Esophagus squamous epithelium (tissue), 5 donors: ENCODE measurements at regions not wholly inside any gene's neighbourhood (a gene's known extent, or its start where the extent isn't known, plus 50 kb on each side); places are given as distances from the start of the nearest gene placed in this dataset.

Experiments used
- DNase-seq: peaks from one replicate; lab custom pipeline; 2025; lab: John Stamatoyannopoulos, UW
- H3K27ac ChIP-seq, 4 donors: fragments of 200-600 bp; sonication (generic); one replicate each; pipeline ENCODE4 v1.5.1; 2016 to 2019; ENCODE audit warnings: mild to moderate bottlenecking in 1 of 4
- H3K27me3 ChIP-seq, 4 donors: fragments of 200-600 bp; sonication (generic); 1 replicate in 3 of 4; 2 replicates in 1 of 4; pipeline versions ENCODE4 v1.5.1 to v1.6.0; 2017 to 2021; ENCODE audit warnings: antibody characterized with exemption in 1 of 4
- H3K36me3 ChIP-seq, 3 donors: fragments of 200-600 bp; sonication (generic); one replicate each; pipeline ENCODE4 v1.5.1; 2016 to 2019
- H3K4me1 ChIP-seq, 3 donors: fragments of 200-600 bp; sonication (generic); one replicate each; pipeline ENCODE4 v1.5.1; 2017 to 2019
- H3K4me3 ChIP-seq, 4 donors: fragments of 200-600 bp; sonication (generic); 1 replicate in 3 of 4; 2 replicates in 1 of 4; pipeline ENCODE4 v1.5.1; 2016 to 2019; ENCODE audit warnings: mild to moderate bottlenecking in 2 of 4, moderate library complexity in 1 of 4
- H3K9me3 ChIP-seq, 3 donors: fragments of 200-600 bp; sonication (generic); one replicate each; pipeline ENCODE4 v1.5.1; 2016 to 2019
- CTCF ChIP-seq, 6 experiments: fragments of 450-650 bp in 4 of 6; fragments of 200-600 bp in 2 of 6; sonication (generic) in 2 of 6; IDR thresholded peaks; one replicate each; pipeline ENCODE4 v1.5.1; 2016 to 2019; ENCODE audit warnings: antibody characterized with exemption in 6 of 6, mild to moderate bottlenecking in 4 of 6, moderate library complexity in 4 of 6
- POLR2A ChIP-seq, 4 donors: fragments of 450-650 bp; IDR thresholded peaks; one replicate each; pipeline ENCODE4 v1.6.1; 2017; ENCODE audit warnings: antibody characterized with exemption in 4 of 4, mild to moderate bottlenecking in 4 of 4, moderate library complexity in 3 of 4
- WGBS, 2 donors: methylation state at CpG; one replicate each; pipeline ENCODE4 v1.1.5; 2018; 5-methylcytosine and 5-hydroxymethylcytosine counted together
- intact Hi-C: fragments of 100-400 bp; cut with DNase I; formaldehyde crosslinking; loops from one replicate; pipeline ENCODE4 v1.15.0; 2022
- donor health status: DM: yes; HTN: yes; CAD: no.

- Histone ChIP-seq H3K27ac (no peak overlapping the region), H3K27me3 (peaks cover 0 to 2% (median 0%) of the 10 kb centered on the region in 4 donors), H3K36me3 (no peaks in the 10 kb centered on the region), H3K9me3 (peaks cover 0 to 6% (median 0%) of the 10 kb centered on the region in 3 donors), H3K4me1 (peaks cover 0 to 17% (median 0%) of the 10 kb centered on the region in 3 donors), H3K4me3 (no peak overlapping the region)
- intact Hi-C loops, result no loop called here
- no peak for DNase-seq
- no peak for TF ChIP-seq POLR2A (IDR thresholded peaks at IDR 0.05)
- no peak for TF ChIP-seq CTCF (IDR thresholded peaks at IDR 0.05)
- 61% methylated on average over 3 to 7 of the region's 7 CpGs for WGBS, 2 donors
These were observed 184.2 kb downstream of the KCNA5 start for GRCh38 chr12:5227708-5228373.

GRCh38 chr12:5230156-5230555, 186.5 kb downstream of the KCNA5 start:
- 42 to 86% methylated on average over 2 of the region's 2 CpGs for WGBS, 2 donors
- TF ChIP-seq POLR2A (IDR thresholded peaks at IDR 0.05) (no peak), CTCF (IDR thresholded peaks at IDR 0.05) (no peak)
- Histone ChIP-seq H3K36me3 (no peaks in the 10 kb centered on the region), H3K4me3 (no peak overlapping the region), H3K27me3 (peaks cover 0 to 5% (median 0%) of the 10 kb centered on the region in 4 donors), H3K4me1 (peaks cover 0 to 17% (median 0%) of the 10 kb centered on the region in 3 donors), H3K27ac (no peak overlapping the region), H3K9me3 (peaks cover 0 to 6% (median 0%) of the 10 kb centered on the region in 3 donors)
- DNase-seq, result no peak
- intact Hi-C loops, result no loop called here

GRCh38 chr12:5230861-5231260, 187.2 kb downstream of the KCNA5 start:
- peaks cover 0 to 5% (median 0%) of the 10 kb centered on the region in 4 donors for H3K27me3 ChIP-seq
- H3K4me3 ChIP-seq, result no peak overlapping the region
- 34 to 42% methylated on average over 3 of the region's 3 CpGs for WGBS, 2 donors
- intact Hi-C loops, result no loop called here
- peaks cover 0 to 17% (median 0%) of the 10 kb centered on the region in 3 donors for H3K4me1 ChIP-seq
- peaks cover 0 to 6% (median 0%) of the 10 kb centered on the region in 3 donors for H3K9me3 ChIP-seq
- no peak overlapping the region for H3K27ac ChIP-seq
- DNase-seq, result no peak
- no peak for TF ChIP-seq CTCF (IDR thresholded peaks at IDR 0.05)
- no peak for TF ChIP-seq POLR2A (IDR thresholded peaks at IDR 0.05)
- H3K36me3 ChIP-seq, result no peaks in the 10 kb centered on the region

- peaks cover 0 to 6% (median 0%) of the 10 kb centered on the region in 3 donors for H3K9me3 ChIP-seq
- no peak overlapping the region for H3K27ac ChIP-seq
- H3K27me3 ChIP-seq, result peaks cover 0 to 5% (median 0%) of the 10 kb centered on the region in 4 donors
- TF ChIP-seq CTCF (IDR thresholded peaks at IDR 0.05), result no peak
- TF ChIP-seq POLR2A (IDR thresholded peaks at IDR 0.05), result no peak
- no peak overlapping the region for H3K4me3 ChIP-seq
- DNase-seq, result no peak
- intact Hi-C loops, result no loop called here
- 43 to 49% methylated on average over 1 to 3 of the region's 3 CpGs for WGBS, 2 donors
- no peaks in the 10 kb centered on the region for H3K36me3 ChIP-seq
- H3K4me1 ChIP-seq, result peaks cover 0 to 17% (median 0%) of the 10 kb centered on the region in 3 donors
These were observed 188.6 kb downstream of the KCNA5 start for GRCh38 chr12:5232291-5232690.

GRCh38 chr12:5232826-5233500, 189.3 kb downstream of the KCNA5 start:
- Histone ChIP-seq H3K4me1 (peaks cover 0 to 15% (median 0%) of the 10 kb centered on the region in 3 donors), H3K9me3 (peaks cover 0 to 6% (median 0%) of the 10 kb centered on the region in 3 donors), H3K27ac (no peak overlapping the region), H3K4me3 (no peak overlapping the region), H3K36me3 (no peaks in the 10 kb centered on the region), H3K27me3 (peaks cover 0 to 5% (median 0%) of the 10 kb centered on the region in 4 donors)
- DNase-seq, result no peak
- TF ChIP-seq POLR2A (IDR thresholded peaks at IDR 0.05), result no peak
- TF ChIP-seq CTCF (IDR thresholded peaks at IDR 0.05), result no peak
- WGBS, 2 donors, result 75 to 84% methylated on average over 9 to 10 of the region's 14 CpGs
- intact Hi-C loops, result no loop called here
